GOT3 (cell line): ENCODE measurements at regions not wholly inside any gene's neighbourhood (a gene's known extent, or its start where the extent isn't known, plus 50 kb on each side); places are given as distances from the start of the nearest gene placed in this dataset.
"Not testable (repeated sequence)": the region's sequence is repeated elsewhere in the genome, so short reads cannot be mapped to it uniquely, and the experiment has no call there.

Experiments
- DNase-seq: peaks from one replicate; lab custom pipeline; 2025; ENCODE audit warnings: mixed read lengths; lab: John Stamatoyannopoulos, UW

- no peak for DNase-seq
Measured at GRCh38 chr15:96896766-96897165, 566.3 kb downstream of the NR2F2 start.

GRCh38 chr15:96914081-96914480, 583.6 kb downstream of the NR2F2 start:
- no peak for DNase-seq

GRCh38 chr15:96916750-96917149, 586.2 kb downstream of the NR2F2 start:
- no peak for DNase-seq

- DNase-seq = no peak
Measured at GRCh38 chr15:96924570-96924969, 594.1 kb downstream of the NR2F2 start.

GRCh38 chr15:96947296-96948229, 617.1 kb downstream of the NR2F2 start:
- no peak for DNase-seq

- DNase-seq = no peak
Measured at GRCh38 chr15:96948981-96949380, 618.5 kb downstream of the NR2F2 start.

GRCh38 chr15:96958721-96959120, 628.2 kb downstream of the NR2F2 start:
- DNase-seq = no peak

GRCh38 chr15:96959501-96959900, 629.0 kb downstream of the NR2F2 start:
- no peak for DNase-seq

GRCh38 chr15:96960711-96961480, 630.4 kb downstream of the NR2F2 start:
- DNase-seq = no peak

GRCh38 chr15:96966554-96966953, 636.1 kb downstream of the NR2F2 start:
- DNase-seq = no peak

GRCh38 chr15:96969732-96970710, 639.5 kb downstream of the NR2F2 start:
- DNase-seq = no peak

GRCh38 chr15:96972201-96972600, 641.7 kb downstream of the NR2F2 start:
- no peak for DNase-seq

GRCh38 chr15:96974761-96975160, 644.3 kb downstream of the NR2F2 start:
- no peak for DNase-seq

- DNase-seq = no peak
Measured at GRCh38 chr15:96977886-96978285, 647.4 kb downstream of the NR2F2 start.

GRCh38 chr15:96978937-96979473, 648.5 kb downstream of the NR2F2 start:
- DNase-seq = no peak

- not testable (repeated sequence) for DNase-seq
Measured at GRCh38 chr15:96984121-96984671, 653.7 kb downstream of the NR2F2 start.

- DNase-seq = no peak
Measured at GRCh38 chr15:96992817-96993216, 662.3 kb downstream of the NR2F2 start.

- DNase-seq = no peak
Measured at GRCh38 chr15:96997538-96997937, 667.0 kb downstream of the NR2F2 start.

- no peak for DNase-seq
Measured at GRCh38 chr15:97009031-97009431, 678.5 kb downstream of the NR2F2 start.

- no peak for DNase-seq
Measured at GRCh38 chr15:97012986-97013385, 682.5 kb downstream of the NR2F2 start.

GRCh38 chr15:97013491-97013890, 683.0 kb downstream of the NR2F2 start:
- no peak for DNase-seq
